Mammary epithelial cell (primary cell): ENCODE measurements at regions not wholly inside any gene's neighbourhood (a gene's known extent, or its start where the extent isn't known, plus 50 kb on each side); places are given as distances from the start of the nearest gene placed in this dataset.

ENCODE experiments used
- CTCF ChIP-seq, 2 donors: IDR thresholded peaks in 1 of 2; conservative IDR thresholded peaks in 1 of 2; 2 replicates each; pipeline ENCODE4 v1.5.1; 2011 to 2012; ENCODE audit warnings: inconsistent platforms in 2 of 2, low read length in 2 of 2, mild to moderate bottlenecking in 2 of 2, control low read depth in 1 of 2, low read depth in 1 of 2; ENCODE audit not compliant: insufficient read depth in 1 of 2; ENCODE audit errors: extremely low read depth in 1 of 2
- EZH2 ChIP-seq: IDR thresholded peaks from 2 replicates; pipeline ENCODE4 v1.6.1; 2012; ENCODE audit warnings: low read length, inconsistent platforms, borderline replicate concordance

GRCh38 chr3:23668430-23668904, 137.3 kb upstream of the UBE2E1 start:
- TF ChIP-seq CTCF (conservative IDR thresholded peaks at IDR 0.05 in 1 of 2, IDR thresholded peaks at IDR 0.05 in 1 of 2; ENCODE audit: extremely low read depth in 1 of 2, insufficient read depth in 1 of 2, low read depth in 1 of 2, low read length in 2 of 2) (no peak), EZH2 (no peak)
